Activated CD4-positive, alpha-beta T cell treated with anti-CD3 and anti-CD28 coated beads, Interleukin-2, Interleukin-6, amounts not matched to agents 100 ng/mL and 50 ng/mL, durations not matched to agents 16 hours and 8 hours (primary cell): ENCODE measurements at regions not wholly inside any gene's neighbourhood (a gene's known extent, or its start where the extent isn't known, plus 50 kb on each side); places are given as distances from the start of the nearest gene placed in this dataset.
"Not testable (repeated sequence)": the region's sequence is repeated elsewhere in the genome, so short reads cannot be mapped to it uniquely, and the experiment has no call there.

Source experiments
- DNase-seq: peaks from one replicate; pipeline ENCODE4 v3.0.0-alpha.2; 2020

- DNase-seq: no peak
Measured at GRCh38 chr11:13137844-13138301, 128.8 kb downstream of the RASSF10 start.

- not testable (repeated sequence) for DNase-seq
Measured at GRCh38 chr11:13139085-13139484, 130.0 kb downstream of the RASSF10 start.

- no peak for DNase-seq
Measured at GRCh38 chr11:13140028-13140870, 131.1 kb downstream of the RASSF10 start.

GRCh38 chr11:13140873-13141655 lies 131.9 kb downstream of the RASSF10 start:
- no peak for DNase-seq

GRCh38 chr11:13141731-13142709 lies 132.9 kb downstream of the RASSF10 start:
- DNase-seq: no peak

GRCh38 chr11:13143486-13144297 lies 133.9 kb upstream of the BMAL1 start:
- DNase-seq: no peak

- no peak for DNase-seq
Measured at GRCh38 chr11:13145461-13145860, 132.1 kb upstream of the BMAL1 start.

GRCh38 chr11:13149991-13150390 lies 127.6 kb upstream of the BMAL1 start:
- no peak for DNase-seq

- DNase-seq: no peak
Measured at GRCh38 chr11:13150487-13150886, 127.1 kb upstream of the BMAL1 start.

GRCh38 chr11:13152264-13152663 lies 125.3 kb upstream of the BMAL1 start:
- no peak for DNase-seq

- no peak for DNase-seq
Measured at GRCh38 chr11:13152736-13153541, 124.7 kb upstream of the BMAL1 start.

- not testable (repeated sequence) for DNase-seq
Measured at GRCh38 chr11:13154374-13154773, 123.2 kb upstream of the BMAL1 start.

- DNase-seq: no peak
Measured at GRCh38 chr11:13160346-13160745, 117.2 kb upstream of the BMAL1 start.

GRCh38 chr11:13160806-13161205 lies 116.8 kb upstream of the BMAL1 start:
- DNase-seq: no peak

- no peak for DNase-seq
Measured at GRCh38 chr11:13163158-13163557, 114.4 kb upstream of the BMAL1 start.

- DNase-seq: no peak
Measured at GRCh38 chr11:13166036-13166435, 111.6 kb upstream of the BMAL1 start.

GRCh38 chr11:13168271-13168670 lies 109.3 kb upstream of the BMAL1 start:
- DNase-seq: no peak

- no peak for DNase-seq
Measured at GRCh38 chr11:13169709-13170108, 107.9 kb upstream of the BMAL1 start.

GRCh38 chr11:13174090-13174489 lies 103.5 kb upstream of the BMAL1 start:
- no peak for DNase-seq

GRCh38 chr11:13183094-13183825 lies 94.3 kb upstream of the BMAL1 start:
- peak; percentile 31 for DNase-seq
